IPS DF 6.9 (cell line): ENCODE measurements at regions not wholly inside any gene's neighbourhood (a gene's known extent, or its start where the extent isn't known, plus 50 kb on each side); places are given as distances from the start of the nearest gene placed in this dataset.

Source experiments
- DNase-seq: peaks from one replicate; pipeline ENCODE4 v3.0.0-alpha.2; 2013; ENCODE audit warnings: low read depth, low spot score
- H3K27ac ChIP-seq: one replicate; pipeline ENCODE4 v1.5.1; 2013; ENCODE audit warnings: low read length, control low read depth
- H3K27me3 ChIP-seq: 2 replicates; pipeline ENCODE4 v1.6.1; 2013; ENCODE audit warnings: mild to moderate bottlenecking, low read length; ENCODE audit not compliant: control insufficient read depth, insufficient read depth
- H3K36me3 ChIP-seq: 2 replicates; pipeline ENCODE4 v1.6.1; 2013; ENCODE audit warnings: low read length; ENCODE audit not compliant: control insufficient read depth, insufficient read depth
- H3K4me1 ChIP-seq: 2 replicates; pipeline ENCODE4 v1.6.1; 2013; ENCODE audit warnings: low read length; ENCODE audit not compliant: control insufficient read depth, insufficient read depth
- H3K4me3 ChIP-seq: 2 replicates; pipeline ENCODE4 v1.5.1; 2013; ENCODE audit warnings: mild to moderate bottlenecking, low read length
- H3K9me3 ChIP-seq: 2 replicates; pipeline ENCODE4 v1.6.1; 2013; ENCODE audit warnings: low read length, inconsistent platforms; ENCODE audit not compliant: control insufficient read depth, insufficient read depth
- WGBS: extraction: QIAGEN DNeasy Blood & Tissue Kit; methylation state at CpG from one replicate; pipeline ENCODE4 v1.1.7; 2013; ENCODE audit warnings: mixed read lengths, missing lambda C conversion rate; ENCODE audit not compliant: insufficient read length, insufficient coverage; 5-methylcytosine and 5-hydroxymethylcytosine counted together

- peak; percentile 74 for DNase-seq
- Histone ChIP-seq H3K4me3 (peak overlapping the region; percentile 17; the same call in 1 of the 2 replicates), H3K36me3 (no peaks in the 10 kb centered on the region), H3K27ac (no peak overlapping the region), H3K9me3 (no peaks in the 10 kb centered on the region), H3K4me1 (no peaks in the 10 kb centered on the region), H3K27me3 (no peaks in the 10 kb centered on the region)
- no CpG with 5 or more reads among the region's 49 CpGs for WGBS
Measured at GRCh38 chr7:66413379-66414114, 208.4 kb downstream of the TPST1 start.

DNA sequence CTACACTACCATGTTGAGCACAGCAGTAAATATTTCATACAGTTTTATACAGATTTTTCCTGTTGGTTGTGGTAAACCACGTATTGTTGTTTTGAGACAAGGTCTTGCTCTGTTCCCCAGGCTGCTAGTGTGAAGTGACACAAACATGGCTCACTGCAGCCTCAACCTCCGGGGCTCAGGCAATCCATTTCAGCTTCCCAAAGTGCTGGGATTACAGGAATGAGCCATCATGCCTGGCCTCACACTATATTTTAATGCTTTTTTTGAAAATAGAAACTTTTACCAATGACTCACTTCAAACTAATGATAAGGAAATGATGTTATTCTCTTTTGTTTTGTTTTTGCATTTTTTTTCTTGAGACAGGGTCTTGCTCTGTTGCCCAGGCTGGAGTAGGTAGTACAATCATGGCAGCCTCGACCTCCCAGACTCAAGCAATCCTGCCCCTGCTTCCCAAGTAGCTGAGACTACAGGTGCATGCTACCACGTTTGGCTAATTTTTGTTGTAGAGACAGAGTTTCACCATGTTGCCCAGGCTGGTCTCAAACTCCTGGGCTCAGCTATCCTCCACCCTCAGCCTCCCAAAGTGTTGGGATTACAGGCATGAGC lies 210.6 kb downstream of the TPST1 start:
- no peaks in the 10 kb centered on the region for H3K4me1 ChIP-seq
- no peak for DNase-seq
- H3K4me3 ChIP-seq, result no peak overlapping the region
- no peaks in the 10 kb centered on the region for H3K36me3 ChIP-seq
- no peak overlapping the region for H3K27ac ChIP-seq
- no CpG with 5 or more reads among the region's 4 CpGs for WGBS
- no peaks in the 10 kb centered on the region for H3K9me3 ChIP-seq
- H3K27me3 ChIP-seq, result no peaks in the 10 kb centered on the region

GRCh38 chr7:66418537-66418936 lies 210.1 kb upstream of the KCTD7 start:
- Histone ChIP-seq H3K4me3 (no peak overlapping the region), H3K27ac (no peak overlapping the region), H3K4me1 (no peaks in the 10 kb centered on the region), H3K36me3 (no peaks in the 10 kb centered on the region), H3K27me3 (no peaks in the 10 kb centered on the region), H3K9me3 (no peaks in the 10 kb centered on the region)
- DNase-seq, result no peak
- no CpG with 5 or more reads among the region's 3 CpGs for WGBS

DNA sequence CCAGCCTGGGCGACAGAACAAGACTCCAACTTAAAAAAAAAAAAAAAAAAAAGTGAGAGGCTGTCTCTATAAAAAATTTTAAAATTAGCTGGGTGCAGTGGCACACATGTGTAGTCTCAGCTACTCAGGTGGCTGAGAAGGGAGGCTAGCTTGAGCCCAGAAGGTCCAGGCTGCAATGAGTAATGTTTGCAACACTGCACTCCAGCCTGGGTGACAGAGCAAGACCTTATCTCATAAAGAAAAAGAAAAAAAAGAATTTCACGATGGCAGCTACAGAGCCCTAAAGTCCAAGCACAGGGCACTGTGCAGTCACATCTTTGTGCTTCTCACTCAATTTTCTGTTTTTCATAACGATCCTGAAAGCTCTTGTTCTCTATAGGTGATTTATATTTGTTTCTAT lies 209.5 kb upstream of the KCTD7 start:
- H3K9me3 ChIP-seq, result no peaks in the 10 kb centered on the region
- H3K4me1 ChIP-seq, result no peaks in the 10 kb centered on the region
- no peak for DNase-seq
- H3K4me3 ChIP-seq, result no peak overlapping the region
- no CpG with 5 or more reads among the region's 3 CpGs for WGBS
- H3K36me3 ChIP-seq, result no peaks in the 10 kb centered on the region
- no peak overlapping the region for H3K27ac ChIP-seq
- H3K27me3 ChIP-seq, result no peaks in the 10 kb centered on the region

- Histone ChIP-seq H3K36me3 (no peaks in the 10 kb centered on the region; the same call in 1 of the 2 replicates), H3K4me1 (no peaks in the 10 kb centered on the region), H3K27me3 (no peaks in the 10 kb centered on the region), H3K27ac (no peak overlapping the region), H3K9me3 (no peaks in the 10 kb centered on the region), H3K4me3 (no peak overlapping the region)
- WGBS, result no CpG with 5 or more reads among the region's 8 CpGs
- DNase-seq, result no peak
Measured at GRCh38 chr7:66421830-66422475, 206.7 kb upstream of the KCTD7 start.

DNA sequence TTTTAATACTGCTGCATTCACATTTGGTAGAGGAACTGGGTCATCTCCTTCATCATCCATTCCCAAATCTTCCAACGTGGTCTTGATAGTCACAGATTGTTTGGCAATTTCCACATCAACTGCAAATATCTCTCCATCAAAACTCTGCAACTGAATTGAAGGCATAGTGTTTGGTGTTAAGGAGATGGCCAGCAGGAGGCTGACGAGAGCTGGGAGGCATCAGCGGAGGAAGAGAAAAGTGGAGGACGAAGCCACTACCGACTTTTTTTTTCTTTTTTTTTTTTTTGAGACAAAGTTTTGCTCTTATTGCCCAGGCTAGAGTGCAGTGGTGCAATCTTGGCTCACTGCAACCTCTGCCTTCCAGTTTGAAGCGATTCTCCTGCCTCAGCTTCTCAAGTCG lies 205.0 kb upstream of the KCTD7 start:
- H3K27ac ChIP-seq, result no peak overlapping the region
- H3K4me1 ChIP-seq, result no peaks in the 10 kb centered on the region
- H3K4me3 ChIP-seq, result no peak overlapping the region
- H3K9me3 ChIP-seq, result no peaks in the 10 kb centered on the region
- H3K36me3 ChIP-seq, result no peaks in the 10 kb centered on the region; the same call in 1 of the 2 replicates
- no CpG with 5 or more reads among the region's 7 CpGs for WGBS
- H3K27me3 ChIP-seq, result no peaks in the 10 kb centered on the region
- no peak for DNase-seq

- DNase-seq, result no peak
- WGBS, result no CpG with 5 or more reads among the region's 6 CpGs
- H3K27me3 ChIP-seq, result no peaks in the 10 kb centered on the region
- no peak overlapping the region for H3K27ac ChIP-seq
- no peak overlapping the region for H3K4me3 ChIP-seq
- H3K9me3 ChIP-seq, result no peaks in the 10 kb centered on the region
- H3K36me3 ChIP-seq, result no peaks in the 10 kb centered on the region; the same call in 1 of the 2 replicates
- H3K4me1 ChIP-seq, result no peaks in the 10 kb centered on the region
Measured at GRCh38 chr7:66426332-66426731, 202.3 kb upstream of the KCTD7 start.

GRCh38 chr7:66426996-66427395 lies 201.7 kb upstream of the KCTD7 start:
- no peaks in the 10 kb centered on the region; the same call in 1 of the 2 replicates for H3K36me3 ChIP-seq
- no peak overlapping the region for H3K27ac ChIP-seq
- no peak for DNase-seq
- H3K4me3 ChIP-seq, result no peak overlapping the region
- H3K9me3 ChIP-seq, result no peaks in the 10 kb centered on the region
- no peaks in the 10 kb centered on the region for H3K27me3 ChIP-seq
- no CpG with 5 or more reads among the region's 5 CpGs for WGBS
- H3K4me1 ChIP-seq, result no peaks in the 10 kb centered on the region

GRCh38 chr7:66427956-66428355 lies 200.7 kb upstream of the KCTD7 start:
- Histone ChIP-seq H3K36me3 (no peaks in the 10 kb centered on the region; the same call in 1 of the 2 replicates), H3K27ac (no peak overlapping the region), H3K4me3 (no peak overlapping the region), H3K9me3 (no peaks in the 10 kb centered on the region), H3K27me3 (no peaks in the 10 kb centered on the region), H3K4me1 (no peaks in the 10 kb centered on the region)
- no CpG with 5 or more reads among the region's 7 CpGs for WGBS
- no peak for DNase-seq

GRCh38 chr7:66429498-66430163 lies 199.1 kb upstream of the KCTD7 start:
- H3K27me3 ChIP-seq, result no peaks in the 10 kb centered on the region
- no peak overlapping the region for H3K4me3 ChIP-seq
- H3K9me3 ChIP-seq, result no peaks in the 10 kb centered on the region
- H3K36me3 ChIP-seq, result no peaks in the 10 kb centered on the region; the same call in 1 of the 2 replicates
- DNase-seq, result no peak
- H3K27ac ChIP-seq, result no peak overlapping the region
- no peaks in the 10 kb centered on the region for H3K4me1 ChIP-seq
- WGBS, result no CpG with 5 or more reads among the region's 4 CpGs
